NCI-H2196 (cell line): ENCODE measurements at regions not wholly inside any gene's neighbourhood (a gene's known extent, or its start where the extent isn't known, plus 50 kb on each side); places are given as distances from the start of the nearest gene placed in this dataset.

Experiments used
- DNase-seq: peaks from one replicate; lab custom pipeline; 2025; ENCODE audit not compliant: unreplicated experiment; lab: John Stamatoyannopoulos, UW

DNA sequence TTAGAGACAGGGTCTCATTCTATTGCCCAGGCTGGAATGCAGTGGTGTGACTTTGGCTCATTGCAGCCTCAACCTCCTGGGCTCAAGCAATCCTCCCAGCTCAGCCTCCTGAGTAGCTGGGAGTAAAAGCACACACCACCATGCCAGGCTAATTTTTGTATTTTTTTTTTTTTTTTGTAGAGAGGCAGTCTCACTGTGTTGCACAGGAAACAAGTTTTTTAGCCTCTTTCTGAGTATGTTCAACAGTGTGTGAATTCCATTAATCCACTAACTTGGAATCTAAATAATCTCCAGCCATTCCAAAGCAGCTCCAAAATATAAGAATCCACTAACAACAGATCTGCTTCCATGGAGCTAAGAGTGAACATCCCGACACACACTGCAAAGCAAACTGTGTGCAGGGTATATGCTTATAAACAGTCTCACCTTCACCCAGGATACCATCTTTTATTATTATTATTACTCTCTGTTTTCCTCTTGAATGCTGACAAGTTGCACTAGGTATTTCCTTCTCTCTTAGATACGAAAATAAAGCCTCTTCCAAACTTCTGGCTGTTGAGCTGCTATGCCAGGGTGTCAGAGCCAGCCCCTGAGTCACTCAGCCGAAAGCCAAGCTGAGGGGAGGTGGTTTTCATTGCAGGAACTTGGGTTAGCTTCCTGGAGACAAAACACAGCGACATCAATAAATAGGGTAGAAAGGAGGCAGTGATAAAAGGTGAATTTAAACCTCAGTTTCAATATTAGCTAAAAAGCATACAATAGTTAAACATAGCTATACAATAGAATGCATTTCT is 264.9 kb downstream of the HIVEP2 start:
- no peak for DNase-seq

DNA sequence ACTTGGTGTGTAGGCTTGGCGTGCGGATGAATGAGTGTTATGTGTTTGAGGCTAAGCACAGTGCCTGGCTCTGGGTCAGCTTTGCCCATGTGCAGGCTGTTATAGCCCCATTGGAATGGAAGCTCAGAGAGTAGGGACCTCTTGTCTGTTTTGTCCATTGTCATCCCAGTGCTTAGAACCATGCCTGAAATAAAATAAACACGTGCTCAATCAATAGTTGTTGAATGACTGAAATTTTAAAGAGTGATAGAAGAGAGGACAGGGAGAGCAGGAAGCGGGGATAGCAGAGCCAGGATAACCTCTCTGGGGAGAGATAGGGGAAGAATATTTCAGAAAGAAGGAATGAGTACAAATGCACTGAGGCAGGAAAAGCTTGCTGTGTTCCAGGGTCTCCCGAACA is 263.9 kb downstream of the HIVEP2 start:
- DNase-seq: no peak

- no peak for DNase-seq
Observed at GRCh38 chr6:142682985-142683384, 262.0 kb downstream of the HIVEP2 start.

GRCh38 chr6:142683714-142684141 is 261.2 kb downstream of the HIVEP2 start:
- DNase-seq: no peak

DNA sequence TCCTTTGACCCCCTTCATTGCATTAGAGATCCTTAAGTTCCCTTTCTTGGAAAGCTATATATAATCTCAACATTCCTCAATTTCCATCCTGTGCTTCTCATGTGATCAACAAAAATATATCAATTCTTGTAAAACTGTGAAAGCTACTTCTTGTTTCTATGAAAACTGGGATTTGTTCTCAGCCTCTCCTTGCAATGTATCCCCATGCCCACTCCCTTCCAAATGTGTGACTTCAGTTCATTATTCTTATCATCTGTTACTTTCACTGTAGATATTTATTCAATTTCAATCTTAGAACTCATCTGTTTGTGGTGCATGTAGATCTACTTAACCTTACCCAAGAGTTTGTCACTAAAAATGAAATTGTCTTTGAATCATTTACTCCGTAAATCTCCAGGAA is 260.6 kb downstream of the HIVEP2 start:
- DNase-seq: no peak

DNA sequence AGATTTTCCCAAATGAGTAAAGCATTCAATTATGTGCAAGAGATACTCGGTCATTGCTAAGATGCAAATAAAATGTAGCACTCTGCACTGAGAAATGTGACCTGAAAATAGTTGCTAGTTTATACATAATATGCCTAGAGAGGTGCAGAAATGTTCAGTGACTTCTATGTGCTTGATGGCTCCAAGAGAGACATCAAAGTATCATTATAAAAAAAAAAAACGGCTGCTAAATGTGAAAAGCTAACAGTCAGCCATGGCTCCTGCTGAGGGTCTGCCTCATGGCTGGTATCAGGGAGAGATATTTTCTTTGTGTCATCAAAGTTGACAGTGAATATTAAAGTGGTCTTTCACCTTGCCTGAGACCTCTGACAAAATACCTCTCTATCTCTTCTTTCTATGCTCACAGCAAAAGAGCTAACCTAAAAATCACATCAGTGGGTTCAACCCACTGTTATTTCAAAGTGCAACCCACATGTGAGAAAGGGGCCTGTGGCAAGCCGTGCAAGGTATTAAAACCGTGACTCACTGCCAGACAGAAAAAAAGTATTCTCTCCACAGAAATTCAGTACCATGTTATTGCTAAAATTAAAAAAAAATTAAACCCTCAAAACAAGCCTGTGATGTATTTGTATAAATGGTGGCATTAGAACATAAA is 259.0 kb downstream of the HIVEP2 start:
- no peak for DNase-seq

DNA sequence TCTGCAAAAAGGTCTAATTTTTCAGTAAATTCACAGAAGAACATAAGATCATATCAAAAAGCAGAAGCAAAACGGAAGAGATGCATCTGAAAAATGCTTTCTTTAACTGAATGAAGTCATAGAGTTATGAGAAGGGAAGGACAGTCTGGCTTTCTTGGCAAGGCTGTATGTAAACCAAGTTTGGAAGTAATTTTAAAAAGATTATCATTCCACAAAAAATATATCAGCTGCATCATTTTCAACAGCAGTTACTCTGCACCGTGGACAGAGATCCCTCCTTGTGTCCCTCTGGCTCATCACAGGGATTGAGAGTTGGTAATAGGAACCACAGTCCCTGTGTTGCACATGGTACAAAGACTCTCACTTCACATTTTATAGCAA is 258.5 kb downstream of the HIVEP2 start:
- DNase-seq: no peak

- DNase-seq: peak; percentile 76
Observed at GRCh38 chr6:142692942-142693341, 252.0 kb downstream of the HIVEP2 start.

DNA sequence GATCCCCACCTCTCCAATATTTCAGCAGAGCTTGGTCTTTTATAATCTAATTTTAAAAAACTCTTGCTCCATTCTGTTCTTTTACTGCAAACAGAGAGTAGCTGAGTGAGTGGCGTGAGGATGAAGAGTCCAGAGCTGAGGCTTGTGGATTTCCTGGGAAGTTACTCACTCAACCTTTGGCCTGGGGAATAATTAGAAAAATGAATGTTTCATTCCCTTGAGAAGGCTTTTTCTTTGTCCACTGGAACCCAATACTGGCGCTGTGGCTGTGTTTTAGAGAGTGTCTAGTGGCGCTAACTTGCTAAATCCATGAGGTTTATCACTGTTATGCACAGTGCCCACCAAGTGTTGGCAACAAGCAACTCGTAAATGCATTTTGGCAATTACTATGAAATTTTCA is 251.5 kb downstream of the HIVEP2 start:
- DNase-seq: no peak

GRCh38 chr6:142694054-142694453 is 250.9 kb downstream of the HIVEP2 start:
- DNase-seq: no peak

DNA sequence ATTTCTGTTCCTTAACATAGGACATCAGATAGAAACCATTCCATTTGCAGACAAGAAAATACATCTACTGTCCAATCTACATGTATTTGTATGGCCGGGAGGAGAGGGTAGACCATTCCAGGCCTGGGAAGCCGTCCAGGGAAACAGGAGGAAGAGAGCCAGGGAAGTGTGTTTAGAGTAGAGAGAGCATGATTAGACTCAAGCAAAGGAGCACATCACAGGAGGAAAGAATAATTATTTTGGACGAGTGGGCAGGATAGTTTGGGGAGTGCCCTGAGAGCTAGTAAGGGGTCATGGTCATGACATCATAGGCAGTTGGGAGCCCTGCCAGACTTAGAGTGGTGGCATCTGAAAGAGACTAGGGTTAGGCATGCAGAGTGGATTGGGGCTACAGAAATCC is 250.0 kb downstream of the HIVEP2 start:
- DNase-seq: no peak

DNA sequence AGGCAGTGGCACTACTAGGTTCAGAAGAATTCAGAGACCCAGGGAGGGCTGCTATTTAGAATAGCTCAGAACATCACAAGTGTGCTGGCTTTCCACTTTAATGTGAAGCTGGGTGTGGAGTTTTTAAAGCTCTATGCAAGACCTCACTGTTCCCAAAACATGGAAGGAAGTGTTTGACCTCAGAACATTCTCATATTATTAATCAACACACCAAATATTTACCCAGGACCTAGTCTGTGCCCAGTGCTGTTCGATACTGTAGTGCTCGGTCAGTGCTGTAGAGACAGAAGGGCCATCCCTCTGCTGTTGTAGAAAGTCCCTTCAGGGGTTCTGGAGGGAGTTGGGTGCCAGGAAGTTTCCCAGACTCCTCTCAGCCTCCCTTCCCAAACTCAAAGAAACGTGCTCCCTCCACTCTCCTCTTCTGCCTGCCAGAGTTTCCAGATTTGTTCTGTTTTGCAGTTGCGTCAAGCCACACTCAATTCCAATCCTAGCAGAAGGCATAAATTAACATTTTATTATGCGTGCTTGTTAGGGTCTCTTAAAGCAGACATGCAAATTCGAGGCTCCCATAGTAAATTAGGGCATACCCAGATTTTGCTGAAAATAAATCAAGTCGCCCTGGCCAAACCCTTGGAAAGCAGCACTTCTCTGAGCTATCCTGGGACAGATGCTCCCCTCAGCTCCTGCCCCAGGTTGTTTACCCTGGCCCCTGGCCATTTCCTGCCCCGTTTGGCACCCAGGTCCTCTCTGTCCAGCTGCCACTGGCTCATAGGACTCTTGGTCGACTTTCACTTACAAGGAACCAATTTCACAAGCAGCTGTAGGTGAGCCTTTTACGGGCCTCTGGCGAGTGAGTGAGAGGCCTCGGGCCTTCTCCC is 248.6 kb downstream of the HIVEP2 start:
- DNase-seq: peak; percentile 57

- DNase-seq: no peak
Observed at GRCh38 chr6:142697001-142697335, 248.0 kb downstream of the HIVEP2 start.

GRCh38 chr6:142697922-142698321 is 247.1 kb downstream of the HIVEP2 start:
- no peak for DNase-seq

- DNase-seq: no peak
Observed at GRCh38 chr6:142698751-142699150, 246.2 kb downstream of the HIVEP2 start.

DNA sequence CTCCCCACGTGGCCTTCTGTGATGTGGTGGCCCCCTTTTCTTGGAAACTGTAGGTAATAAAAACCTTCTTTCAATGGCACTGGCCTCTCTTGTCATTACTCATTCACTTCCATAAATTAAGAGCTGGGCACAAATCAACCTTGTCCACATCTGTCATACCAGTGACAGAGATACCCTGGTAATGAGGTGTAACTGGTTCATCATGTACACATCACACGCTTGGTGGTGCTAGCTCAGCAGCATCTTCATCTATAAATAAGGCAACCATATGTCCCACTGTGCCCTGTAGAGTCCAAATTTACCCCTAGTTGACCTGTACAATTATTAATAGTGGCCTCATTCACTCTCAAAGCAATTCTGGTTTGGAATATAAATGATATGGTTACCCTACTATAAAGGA is 245.6 kb downstream of the HIVEP2 start:
- DNase-seq: no peak

DNA sequence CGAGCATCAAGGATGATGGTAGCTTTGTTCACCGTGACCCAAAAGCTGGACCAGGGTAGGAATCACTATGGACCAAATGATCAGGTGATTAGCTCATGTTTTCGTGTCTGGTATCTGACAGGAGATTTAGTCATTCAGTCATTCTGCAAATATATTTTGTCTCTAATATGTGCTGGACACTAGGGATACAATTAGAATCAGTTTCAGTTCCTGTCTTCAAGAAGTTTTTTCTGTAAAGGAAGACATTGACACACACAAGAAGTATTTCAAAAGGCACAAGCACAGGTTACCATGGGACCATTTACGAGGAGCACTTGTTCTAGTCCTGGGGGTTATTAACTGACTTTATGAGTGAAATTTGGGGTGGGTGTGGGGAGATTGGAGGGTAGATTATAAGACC is 244.9 kb downstream of the HIVEP2 start:
- no peak for DNase-seq

- no peak for DNase-seq
Observed at GRCh38 chr6:142700671-142701312, 244.2 kb downstream of the HIVEP2 start.
